ENCODE measurements at regions not wholly inside any gene's neighbourhood (a gene's known extent, or its start where the extent isn't known, plus 50 kb on each side); places are given as distances from the start of the nearest gene placed in this dataset.
"Not testable (repeated sequence)": the region's sequence is repeated elsewhere in the genome, so short reads cannot be mapped to it uniquely, and the experiment has no call there.

GRCh38 chr18:44280479-44280878 is 400.2 kb upstream of the SETBP1 start:
- no peak for DNase-seq (ENCODE audit: extremely low read depth in 1 of 2, low read depth in 1 of 2)

GRCh38 chr18:44286049-44286448 is 394.6 kb upstream of the SETBP1 start:
- DNase-seq (ENCODE audit: extremely low read depth in 1 of 2, low read depth in 1 of 2): no peak

- DNase-seq (ENCODE audit: extremely low read depth in 1 of 2, low read depth in 1 of 2): no peak
Observed at GRCh38 chr18:44290366-44290977, 390.2 kb upstream of the SETBP1 start.

GRCh38 chr18:44298566-44298965 is 382.1 kb upstream of the SETBP1 start:
- DNase-seq (ENCODE audit: extremely low read depth in 1 of 2, low read depth in 1 of 2): no peak

GRCh38 chr18:44309185-44309584 is 371.5 kb upstream of the SETBP1 start:
- no peak for DNase-seq (ENCODE audit: extremely low read depth in 1 of 2, low read depth in 1 of 2)

- no peak for DNase-seq (ENCODE audit: extremely low read depth in 1 of 2, low read depth in 1 of 2)
Observed at GRCh38 chr18:44320619-44321460, 359.8 kb upstream of the SETBP1 start.

GRCh38 chr18:44321868-44322590 is 358.7 kb upstream of the SETBP1 start:
- no peak for DNase-seq (ENCODE audit: extremely low read depth in 1 of 2, low read depth in 1 of 2)

- DNase-seq (ENCODE audit: extremely low read depth in 1 of 2, low read depth in 1 of 2): no peak
Observed at GRCh38 chr18:44323125-44323524, 357.6 kb upstream of the SETBP1 start.

- no peak for DNase-seq (ENCODE audit: extremely low read depth in 1 of 2, low read depth in 1 of 2)
Observed at GRCh38 chr18:44324361-44324760, 356.3 kb upstream of the SETBP1 start.

GRCh38 chr18:44325903-44326635 is 354.6 kb upstream of the SETBP1 start:
- no peak for DNase-seq (ENCODE audit: extremely low read depth in 1 of 2, low read depth in 1 of 2)

- DNase-seq (ENCODE audit: extremely low read depth in 1 of 2, low read depth in 1 of 2): no peak
Observed at GRCh38 chr18:44331656-44332570, 348.8 kb upstream of the SETBP1 start.

GRCh38 chr18:44341759-44342158 is 338.9 kb upstream of the SETBP1 start:
- DNase-seq (ENCODE audit: extremely low read depth in 1 of 2, low read depth in 1 of 2): no peak

GRCh38 chr18:44342162-44342561 is 338.5 kb upstream of the SETBP1 start:
- no peak for DNase-seq (ENCODE audit: extremely low read depth in 1 of 2, low read depth in 1 of 2)

GRCh38 chr18:44342946-44343345 is 337.7 kb upstream of the SETBP1 start:
- DNase-seq (ENCODE audit: extremely low read depth in 1 of 2, low read depth in 1 of 2): no peak

- DNase-seq (ENCODE audit: extremely low read depth in 1 of 2, low read depth in 1 of 2): no peak
Observed at GRCh38 chr18:44343570-44343969, 337.1 kb upstream of the SETBP1 start.

GRCh38 chr18:44356566-44357157 is 324.0 kb upstream of the SETBP1 start:
- no peak for DNase-seq (ENCODE audit: extremely low read depth in 1 of 2, low read depth in 1 of 2)

GRCh38 chr18:44358402-44358801 is 322.3 kb upstream of the SETBP1 start:
- DNase-seq (ENCODE audit: extremely low read depth in 1 of 2, low read depth in 1 of 2): no peak

- DNase-seq (ENCODE audit: extremely low read depth in 1 of 2, low read depth in 1 of 2): not testable (repeated sequence)
Observed at GRCh38 chr18:44359741-44360140, 320.9 kb upstream of the SETBP1 start.

- not testable (repeated sequence) for DNase-seq (ENCODE audit: extremely low read depth in 1 of 2, low read depth in 1 of 2)
Observed at GRCh38 chr18:44362213-44362612, 318.5 kb upstream of the SETBP1 start.

- DNase-seq (ENCODE audit: extremely low read depth in 1 of 2, low read depth in 1 of 2): no peak
Observed at GRCh38 chr18:44370861-44371260, 309.8 kb upstream of the SETBP1 start.

Data from activated CD8-positive, alpha-beta memory T cell treated with anti-CD3 and anti-CD28 coated beads for 1 hour (primary cell).